ENCODE measurements at regions not wholly inside any gene's neighbourhood (a gene's known extent, or its start where the extent isn't known, plus 50 kb on each side); places are given as distances from the start of the nearest gene placed in this dataset.

DNA sequence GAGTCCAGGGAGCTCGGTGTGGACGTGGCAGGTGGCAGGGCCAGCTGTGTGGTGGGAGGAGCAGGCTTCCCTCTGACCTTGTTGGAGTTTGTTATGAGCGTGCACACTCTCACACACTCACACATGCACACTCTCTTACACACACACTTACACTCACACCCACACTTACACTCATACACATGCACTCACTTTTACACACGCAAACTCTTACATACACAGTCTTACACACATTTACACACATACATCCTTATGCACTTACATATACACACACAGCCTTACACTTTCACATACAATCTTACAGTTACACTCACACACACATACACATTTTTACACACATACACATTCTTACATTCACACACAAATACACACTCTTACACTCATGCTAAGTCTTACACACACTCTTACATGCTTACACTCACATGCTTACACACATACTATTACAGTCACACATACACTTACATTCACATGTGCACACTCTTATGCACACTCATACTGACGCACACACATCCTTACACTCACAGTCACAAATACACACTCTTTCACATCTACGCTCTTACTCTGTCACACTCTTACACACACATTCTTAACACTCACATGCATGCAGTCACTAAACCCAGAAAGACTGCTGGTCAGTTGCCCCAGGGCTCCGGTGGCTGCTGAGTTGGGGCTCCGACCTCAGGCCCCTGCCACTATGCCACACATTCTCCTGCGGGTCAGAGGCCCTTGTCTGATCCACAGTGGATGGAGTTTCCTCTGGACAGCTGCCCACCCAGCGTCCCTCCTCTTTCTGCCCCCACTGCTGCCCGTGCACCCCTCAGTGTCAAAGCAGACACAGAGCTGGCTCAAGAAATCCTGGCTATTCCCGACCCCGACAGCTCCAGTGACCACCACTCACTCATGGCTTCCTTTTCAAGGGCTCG is 95.8 kb downstream of the ADRA2C start:
- H3K4me3 ChIP-seq (ENCODE audit: low read depth, low read length), result no peak overlapping the region
- TF ChIP-seq, protein P1, sequence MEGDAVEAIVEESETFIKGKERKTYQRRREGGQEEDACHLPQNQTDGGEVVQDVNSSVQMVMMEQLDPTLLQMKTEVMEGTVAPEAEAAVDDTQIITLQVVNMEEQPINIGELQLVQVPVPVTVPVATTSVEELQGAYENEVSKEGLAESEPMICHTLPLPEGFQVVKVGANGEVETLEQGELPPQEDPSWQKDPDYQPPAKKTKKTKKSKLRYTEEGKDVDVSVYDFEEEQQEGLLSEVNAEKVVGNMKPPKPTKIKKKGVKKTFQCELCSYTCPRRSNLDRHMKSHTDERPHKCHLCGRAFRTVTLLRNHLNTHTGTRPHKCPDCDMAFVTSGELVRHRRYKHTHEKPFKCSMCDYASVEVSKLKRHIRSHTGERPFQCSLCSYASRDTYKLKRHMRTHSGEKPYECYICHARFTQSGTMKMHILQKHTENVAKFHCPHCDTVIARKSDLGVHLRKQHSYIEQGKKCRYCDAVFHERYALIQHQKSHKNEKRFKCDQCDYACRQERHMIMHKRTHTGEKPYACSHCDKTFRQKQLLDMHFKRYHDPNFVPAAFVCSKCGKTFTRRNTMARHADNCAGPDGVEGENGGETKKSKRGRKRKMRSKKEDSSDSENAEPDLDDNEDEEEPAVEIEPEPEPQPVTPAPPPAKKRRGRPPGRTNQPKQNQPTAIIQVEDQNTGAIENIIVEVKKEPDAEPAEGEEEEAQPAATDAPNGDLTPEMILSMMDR (IDR thresholded peaks at IDR 0.05; ENCODE audit: low read depth, low read length), result no peak

- no peak overlapping the region for H3K4me3 ChIP-seq (ENCODE audit: low read depth, low read length)
- TF ChIP-seq, protein P1 (IDR thresholded peaks at IDR 0.05; ENCODE audit: low read depth, low read length), result no peak
Measured at GRCh38 chr4:3862640-3863420, 96.6 kb downstream of the ADRA2C start.

- H3K4me3 ChIP-seq (ENCODE audit: low read depth, low read length), result no peak overlapping the region
- TF ChIP-seq, protein P1 (IDR thresholded peaks at IDR 0.05; ENCODE audit: low read depth, low read length), result no peak
Measured at GRCh38 chr4:3863841-3864741, 97.9 kb downstream of the ADRA2C start.

DNA sequence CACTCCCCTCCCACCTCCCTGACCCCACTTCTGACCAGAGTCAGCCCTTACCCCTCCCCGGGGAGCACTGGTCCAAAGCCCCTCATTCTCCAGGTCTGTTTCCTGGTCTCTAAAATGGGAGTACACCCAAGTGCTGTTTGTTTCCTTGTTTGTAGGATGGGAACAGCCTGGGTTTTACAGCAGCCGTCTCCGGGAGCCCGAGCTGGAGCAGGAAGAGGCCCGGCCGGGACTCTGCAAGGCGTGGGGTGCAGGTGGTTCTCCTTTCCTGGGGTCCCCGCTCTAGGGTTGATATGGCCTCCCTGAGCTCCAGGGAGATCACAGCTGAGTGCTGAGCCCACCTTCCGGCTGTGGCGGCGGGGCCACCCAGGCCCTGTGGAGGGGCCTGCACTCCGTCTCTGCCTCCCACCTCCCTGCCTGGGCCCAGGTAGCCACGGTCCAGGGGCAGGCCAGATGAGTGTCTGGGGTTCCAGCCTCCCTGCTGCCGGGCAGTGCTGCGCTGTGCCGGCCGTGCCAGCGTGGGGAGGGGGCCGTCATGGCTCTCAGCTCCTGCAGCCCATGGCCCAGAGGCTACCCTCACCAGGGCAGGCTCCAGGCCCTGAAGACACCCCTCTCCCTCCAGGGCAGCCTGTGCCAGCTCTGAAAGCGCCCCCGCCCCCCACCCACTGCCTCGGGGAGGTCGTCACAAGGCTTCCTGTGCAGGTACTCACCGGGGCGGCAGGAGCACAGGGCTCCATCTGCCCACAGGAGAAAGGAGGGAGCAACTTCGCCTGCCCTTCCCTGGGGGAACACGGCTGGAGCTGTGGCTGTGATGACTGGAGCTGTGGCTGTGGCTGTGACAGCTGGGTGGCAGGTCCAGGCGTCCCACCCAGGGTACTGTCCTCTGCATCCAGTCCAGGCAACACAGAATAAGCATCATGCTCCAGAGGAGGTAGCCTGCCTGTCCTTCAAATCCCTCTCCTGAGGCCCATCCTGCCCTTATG is 98.8 kb downstream of the ADRA2C start:
- TF ChIP-seq, protein P1 (IDR thresholded peaks at IDR 0.05; ENCODE audit: low read depth, low read length), result no peak
- no peak overlapping the region for H3K4me3 ChIP-seq (ENCODE audit: low read depth, low read length)

DNA sequence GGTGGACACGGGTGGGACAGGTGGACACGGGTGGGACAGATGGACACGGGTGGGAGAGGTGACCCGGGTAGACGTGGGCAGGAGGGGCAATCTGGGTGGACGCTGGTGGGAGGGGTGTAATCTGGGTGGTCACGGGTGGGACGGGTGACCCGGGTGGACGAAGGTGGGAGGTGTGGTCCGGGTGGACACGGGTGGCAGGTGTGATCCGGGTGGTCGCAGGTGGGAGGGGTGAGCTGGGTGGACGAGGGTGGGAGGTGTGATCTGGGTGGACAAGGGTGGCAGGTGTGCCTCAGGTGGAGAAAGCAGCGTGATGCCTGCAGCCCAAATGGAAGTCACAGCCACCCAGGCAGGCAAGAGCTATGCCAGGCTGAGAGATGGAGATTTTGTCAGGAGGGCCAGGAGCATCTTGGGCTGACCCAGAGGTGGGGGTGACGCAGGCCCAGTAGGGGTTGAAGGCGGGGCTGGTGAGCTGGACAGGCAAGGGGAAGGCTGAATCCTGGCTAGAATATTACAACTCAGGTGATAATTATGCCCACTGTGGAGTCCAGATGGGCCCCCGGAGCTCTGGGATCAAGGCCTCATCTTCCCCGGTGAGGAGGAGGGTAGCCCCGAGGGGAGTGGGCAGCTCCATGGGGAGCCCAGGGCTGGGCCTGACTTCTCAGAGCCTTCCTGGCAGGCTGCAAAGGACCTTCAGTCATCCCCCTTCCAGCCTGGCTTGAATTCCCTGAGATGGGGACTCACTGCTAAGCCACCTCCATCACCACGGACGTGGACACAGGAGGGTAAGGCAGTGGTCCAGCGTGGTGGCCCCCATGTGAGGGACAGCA is 100.0 kb downstream of the ADRA2C start:
- TF ChIP-seq, protein P1 (IDR thresholded peaks at IDR 0.05; ENCODE audit: low read depth, low read length), result no peak
- no peak overlapping the region for H3K4me3 ChIP-seq (ENCODE audit: low read depth, low read length)

All from WI38 (cell line).